NCI-H2196 treated with DMSO at 0.1 percent for 48 hours (cell line): ENCODE measurements at regions not wholly inside any gene's neighbourhood (a gene's known extent, or its start where the extent isn't known, plus 50 kb on each side); places are given as distances from the start of the nearest gene placed in this dataset.
"Not testable (repeated sequence)": the region's sequence is repeated elsewhere in the genome, so short reads cannot be mapped to it uniquely, and the experiment has no call there.

Experiments used
- DNase-seq: peaks from one replicate; lab custom pipeline; 2025; ENCODE audit not compliant: unreplicated experiment; lab: John Stamatoyannopoulos, UW

DNA sequence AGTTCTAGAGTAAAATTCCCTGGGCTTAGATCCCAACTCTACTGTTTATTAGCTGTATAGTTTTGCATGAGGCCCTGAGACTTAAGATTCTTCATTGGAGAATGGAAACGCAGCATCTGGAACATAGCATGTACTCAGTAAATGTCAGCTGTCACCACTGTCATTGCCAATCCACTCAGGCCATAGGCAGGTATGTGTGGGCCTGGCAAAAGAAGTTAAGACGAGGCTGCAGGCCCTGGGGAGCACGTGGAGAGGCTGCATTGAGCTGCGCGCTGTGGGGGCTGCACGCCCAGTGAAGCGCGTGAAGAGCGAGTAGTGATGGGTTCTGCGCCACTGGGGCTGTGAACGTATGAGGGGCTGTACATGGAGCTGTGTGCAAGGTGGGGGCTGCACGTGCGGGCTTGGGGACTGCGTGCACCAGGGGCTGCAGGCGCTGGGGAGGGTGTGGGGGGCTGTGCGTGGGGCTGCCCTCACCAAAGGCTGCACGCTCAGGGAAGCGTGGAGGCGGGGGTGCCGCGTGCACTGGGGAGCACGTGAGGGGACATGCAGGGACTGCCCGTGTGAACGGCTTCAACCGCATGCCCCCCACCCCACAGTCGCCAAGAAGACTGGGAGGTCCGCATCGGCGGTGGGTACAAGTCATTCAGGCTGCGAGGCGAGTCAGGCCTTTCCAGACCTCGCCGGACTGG is 85.5 kb downstream of the PRR15 start:
- no peak for DNase-seq

DNA sequence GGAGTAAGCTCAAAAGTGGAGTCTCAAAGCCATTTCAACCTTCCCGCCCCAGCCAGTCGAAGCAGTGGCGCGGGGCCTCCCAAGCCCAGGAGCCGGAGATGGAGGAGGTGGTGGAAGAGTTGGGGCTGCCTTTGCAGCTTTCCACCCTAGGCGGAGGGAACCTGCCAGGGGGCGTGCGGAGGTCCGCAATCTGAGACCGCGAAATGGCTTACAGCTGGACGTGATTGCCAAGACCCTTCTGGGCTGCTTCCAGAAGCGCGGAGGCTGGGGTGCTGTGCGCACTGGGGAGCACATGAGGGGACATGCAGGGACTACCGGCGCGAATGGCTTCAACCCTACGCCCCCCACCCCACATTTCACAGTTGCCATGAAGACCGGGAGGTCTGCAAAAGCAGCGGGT is 86.2 kb downstream of the PRR15 start:
- no peak for DNase-seq

DNA sequence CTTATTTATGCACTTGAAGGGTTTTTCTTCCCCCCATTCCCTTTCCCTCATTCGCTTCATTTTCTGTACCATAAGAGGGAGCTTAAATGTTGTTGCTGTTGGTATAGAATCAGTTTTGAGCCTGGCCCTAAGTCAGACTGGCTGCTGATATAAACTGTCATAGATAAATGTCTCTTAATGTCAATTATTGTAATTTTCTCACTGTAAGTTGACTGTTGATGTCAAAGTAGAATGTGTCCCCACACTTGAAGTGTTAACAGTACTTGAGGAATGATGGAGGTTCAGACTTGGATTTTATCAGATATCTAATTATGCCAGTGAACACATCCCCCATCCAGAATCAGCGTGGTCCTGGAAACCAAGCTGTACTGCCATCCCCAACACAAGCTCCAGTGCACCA is 87.8 kb downstream of the PRR15 start:
- no peak for DNase-seq

DNA sequence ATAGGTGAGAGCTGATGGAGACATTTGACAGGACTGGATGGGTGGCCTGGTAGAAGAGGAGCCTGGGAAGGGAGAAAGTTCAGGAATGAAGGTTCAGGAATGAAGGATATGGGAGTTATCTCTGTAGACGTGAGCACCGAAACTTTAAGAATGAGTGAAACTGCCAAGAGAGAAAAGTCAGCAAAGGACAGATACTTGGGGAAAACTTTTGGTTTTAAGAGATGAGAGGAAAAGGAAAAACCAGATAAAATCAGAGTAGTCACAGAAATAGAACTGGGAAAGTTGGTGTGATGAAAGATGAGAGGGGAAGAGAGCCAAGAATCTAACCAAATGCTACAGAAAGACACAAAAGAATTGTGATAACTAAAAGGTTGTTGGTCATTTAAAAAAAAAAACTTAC is 88.9 kb downstream of the PRR15 start:
- DNase-seq = no peak

DNA sequence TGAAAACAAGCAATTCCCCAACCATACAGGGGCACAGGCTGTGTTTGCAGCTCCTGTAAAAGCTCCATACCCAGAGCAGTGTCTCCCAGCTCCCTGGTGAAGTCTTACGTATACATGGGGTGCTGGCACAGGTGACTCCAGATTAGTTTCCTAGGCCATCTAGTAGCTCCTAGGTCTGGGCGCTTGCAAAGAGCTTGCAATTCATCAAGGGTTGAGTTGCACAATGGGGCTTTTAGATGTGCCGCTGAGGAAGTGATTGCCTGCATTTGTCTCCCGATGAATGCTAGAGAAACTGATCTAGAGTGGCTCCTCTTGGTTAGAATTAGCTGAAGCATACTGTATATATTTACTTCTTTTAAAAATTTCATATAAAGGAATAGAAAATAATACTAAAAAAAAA is 90.7 kb downstream of the PRR15 start:
- DNase-seq = not testable (repeated sequence)

DNA sequence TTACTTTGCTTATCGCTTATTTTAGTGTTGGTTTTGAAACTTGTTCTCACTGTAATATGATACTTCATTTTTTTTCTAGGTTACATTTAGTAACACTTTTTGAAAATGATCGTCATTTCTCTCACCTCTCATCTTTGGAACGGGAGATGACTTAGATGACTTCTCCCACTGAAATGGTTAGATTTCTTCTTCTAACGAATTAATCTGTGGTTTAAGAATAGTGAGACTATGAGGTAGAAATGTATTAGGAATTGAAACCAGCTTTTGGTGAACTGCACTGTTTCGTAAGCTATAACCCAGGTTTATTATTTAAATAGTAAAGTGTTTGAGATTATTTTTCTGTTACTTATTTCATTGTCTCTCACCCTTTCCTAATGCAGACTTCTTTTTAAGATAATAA is 93.7 kb downstream of the PRR15 start:
- no peak for DNase-seq

DNA sequence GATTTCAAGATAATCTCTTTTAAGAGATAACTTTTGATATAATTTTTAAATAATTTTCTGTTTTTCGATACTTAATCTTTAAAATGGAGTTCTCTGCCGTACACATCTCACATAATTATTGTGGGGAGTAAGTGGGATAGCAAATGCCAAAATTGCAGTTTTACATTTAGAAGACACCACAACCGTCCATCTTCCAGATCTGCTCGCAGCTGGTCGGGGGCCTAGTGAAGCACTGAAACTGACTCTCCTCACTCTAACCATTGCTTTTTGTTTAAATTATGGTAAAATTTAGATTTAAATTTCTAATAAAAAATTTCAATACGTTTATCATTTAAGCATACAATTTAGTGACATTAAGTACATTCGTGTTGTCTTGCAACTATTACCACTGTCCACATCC is 94.2 kb downstream of the PRR15 start:
- DNase-seq = no peak

DNA sequence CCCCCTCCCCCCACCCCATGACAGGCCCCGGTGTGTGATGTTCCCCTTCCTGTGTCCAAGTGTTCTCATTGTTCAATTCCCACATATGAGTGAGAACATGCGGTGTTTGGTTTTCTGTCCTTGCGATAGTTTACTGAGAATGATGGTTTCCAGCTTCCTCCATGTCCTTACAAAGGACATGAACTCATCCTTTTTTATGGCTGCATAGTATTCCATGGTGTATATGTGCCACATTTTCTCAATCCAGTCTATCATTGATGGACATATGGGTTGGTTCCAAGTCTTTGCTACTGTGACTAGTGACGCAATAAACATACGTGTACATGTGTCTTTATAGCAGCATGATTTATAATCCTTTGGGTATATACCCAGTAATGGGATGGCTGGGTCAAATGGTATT is 95.6 kb downstream of the PRR15 start:
- not testable (repeated sequence) for DNase-seq

DNA sequence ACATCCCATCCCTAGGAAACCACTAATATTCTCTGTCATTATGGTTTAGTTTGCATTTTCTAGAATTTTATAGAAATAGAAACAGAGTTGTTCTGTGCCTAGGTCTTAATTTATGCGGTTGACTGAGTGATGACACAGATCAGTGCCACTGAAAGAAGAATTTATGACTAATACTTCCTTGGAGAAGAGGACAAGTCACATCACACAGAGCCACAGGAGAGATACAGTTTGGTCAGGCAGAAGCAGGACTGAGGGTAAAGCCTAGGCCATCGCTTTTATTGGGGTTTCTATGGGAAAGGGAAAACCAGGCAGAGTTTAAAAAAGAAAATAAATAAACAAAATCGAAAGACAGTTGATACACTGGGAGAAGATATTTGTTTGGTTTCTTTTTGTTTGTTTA is 99.3 kb downstream of the PRR15 start:
- DNase-seq = not testable (repeated sequence)

DNA sequence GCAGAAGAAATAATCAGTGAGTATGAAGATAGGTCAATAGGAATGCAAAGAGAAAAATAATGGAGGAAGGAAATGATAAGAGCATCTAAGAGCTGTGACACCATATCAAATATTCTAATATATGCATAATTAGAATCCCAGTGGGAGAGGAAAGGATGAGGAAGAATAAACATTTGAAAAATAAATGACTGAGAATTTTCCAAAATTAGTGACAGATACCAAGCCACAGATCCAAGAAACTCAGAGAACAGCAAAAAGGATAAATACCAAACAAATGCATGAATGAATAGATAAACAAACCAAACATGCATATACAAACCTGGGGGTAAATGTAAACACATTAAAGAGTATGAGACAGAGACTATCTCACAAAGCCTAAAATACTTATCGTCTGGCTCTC is 101.4 kb downstream of the PRR15 start:
- not testable (repeated sequence) for DNase-seq

DNA sequence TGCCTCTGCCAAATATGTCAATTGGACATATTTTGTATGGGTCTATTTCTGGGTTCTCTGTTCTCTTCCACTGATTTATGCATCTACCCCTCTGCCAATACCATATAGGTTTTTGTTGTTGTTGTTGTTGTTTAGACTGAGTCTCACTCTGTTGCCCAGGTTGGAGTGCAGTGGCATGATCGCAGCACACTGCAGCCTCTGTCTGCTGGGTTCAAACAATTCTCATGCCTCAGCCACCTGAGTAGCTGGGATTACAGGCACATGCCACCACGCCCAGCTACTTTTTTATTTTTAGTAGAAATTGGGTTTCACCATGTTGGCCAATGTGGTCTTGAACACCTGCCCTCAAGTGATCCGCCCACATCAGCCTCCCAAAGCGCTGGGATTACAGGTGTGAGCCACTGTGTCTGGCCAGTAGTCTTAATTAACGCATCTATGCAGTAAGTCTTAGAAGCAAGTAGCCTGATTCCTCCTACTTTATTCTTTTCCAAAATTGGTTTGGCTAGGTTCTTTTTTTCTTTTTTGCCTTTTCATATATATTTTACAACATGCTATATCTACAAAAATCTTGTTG is 103.5 kb downstream of the PRR15 start:
- not testable (repeated sequence) for DNase-seq

DNA sequence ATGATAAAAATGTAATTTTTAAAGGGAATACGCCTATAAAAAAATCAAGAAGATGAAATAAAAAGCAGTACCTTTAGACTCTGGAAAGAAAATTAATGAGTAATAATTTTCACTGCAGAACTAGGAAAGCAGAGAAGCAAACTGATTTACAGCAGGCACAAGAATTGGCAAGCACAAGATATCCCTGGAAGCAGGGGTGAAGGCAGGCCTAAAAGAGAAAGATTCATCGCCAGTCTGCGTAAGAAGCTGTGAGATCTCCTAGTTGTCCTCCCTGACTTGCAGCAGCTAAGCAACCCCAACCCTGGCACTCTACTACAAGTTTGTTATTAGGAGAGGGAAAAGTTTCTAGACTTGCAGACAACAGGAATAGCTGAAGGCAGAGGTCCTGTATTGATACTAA is 107.7 kb downstream of the PRR15 start:
- not testable (repeated sequence) for DNase-seq

DNA sequence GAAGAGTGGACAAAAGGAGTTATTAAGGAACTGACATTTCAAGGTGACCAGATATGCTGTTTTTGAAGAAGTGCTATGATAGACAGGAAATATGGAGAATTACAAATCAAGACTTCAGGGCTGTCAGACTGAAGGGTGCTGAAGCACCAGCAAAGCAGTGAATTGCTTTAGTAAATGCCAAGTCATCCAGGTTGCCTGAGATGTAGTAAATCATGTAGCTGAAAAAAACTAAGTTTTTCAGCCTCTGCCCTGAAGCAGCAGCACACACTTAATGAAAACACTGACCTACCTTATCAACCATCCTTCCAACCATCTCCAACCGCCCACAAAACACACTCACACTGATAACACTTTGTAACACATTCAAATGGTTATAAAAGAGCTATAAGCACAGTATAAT is 110.0 kb downstream of the PRR15 start:
- not testable (repeated sequence) for DNase-seq

DNA sequence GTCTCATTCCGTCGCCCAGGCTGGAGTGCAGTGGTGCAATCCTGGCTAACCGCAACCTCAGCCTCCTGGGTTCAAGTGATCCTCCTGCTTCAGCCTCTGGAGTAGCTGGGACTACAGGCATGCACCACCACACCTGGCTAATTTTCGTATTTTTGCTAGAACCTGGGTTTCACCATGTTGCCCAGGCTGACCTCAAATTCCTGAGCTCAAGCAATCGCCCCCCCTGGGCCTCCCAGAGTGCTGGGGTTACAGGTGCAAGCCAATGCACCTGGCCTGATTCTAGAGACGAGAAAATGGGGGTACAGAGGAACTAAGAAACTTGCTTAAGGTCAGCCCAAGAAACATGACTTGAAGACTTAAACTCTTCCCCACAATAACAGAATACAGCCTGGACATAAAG is 111.0 kb downstream of the PRR15 start:
- DNase-seq = not testable (repeated sequence)

DNA sequence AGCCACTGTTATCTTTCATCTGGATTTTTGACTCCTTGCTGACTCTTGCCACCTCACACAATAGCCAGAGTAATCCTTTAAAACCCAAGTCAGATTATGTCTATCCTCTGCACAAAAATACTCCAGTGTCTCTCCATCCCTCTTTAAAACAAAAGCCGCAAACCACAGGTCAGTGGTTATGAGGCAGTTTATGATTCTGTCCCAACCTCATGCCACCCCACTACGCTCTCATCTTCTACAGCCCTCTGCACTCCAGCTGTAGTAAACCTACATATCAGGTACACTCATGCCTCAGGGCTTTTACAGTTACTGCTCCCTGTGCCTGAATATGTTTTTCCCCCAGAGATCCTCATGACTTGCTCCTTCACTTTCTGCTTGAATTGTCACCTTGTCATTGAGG is 113.6 kb downstream of the PRR15 start:
- DNase-seq = not testable (repeated sequence)

DNA sequence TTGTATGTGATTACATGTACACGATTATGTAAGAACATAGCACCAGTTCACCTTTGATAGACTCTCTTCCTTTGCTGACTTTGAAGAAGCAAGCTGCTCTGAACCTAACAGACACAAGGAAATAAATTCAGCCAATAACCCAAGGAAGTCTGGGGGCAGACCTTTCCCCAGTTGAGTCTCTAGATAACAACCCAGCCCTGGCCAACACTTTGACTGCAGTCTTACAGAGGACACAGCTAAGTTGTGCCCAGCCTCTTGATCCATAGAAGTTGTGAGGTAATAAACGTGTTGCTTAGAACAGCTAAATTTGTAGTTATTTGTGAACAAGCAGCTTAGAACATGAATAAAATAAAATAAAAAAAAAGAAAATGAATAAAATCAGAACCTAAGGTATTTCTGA is 116.3 kb downstream of the PRR15 start:
- not testable (repeated sequence) for DNase-seq

DNA sequence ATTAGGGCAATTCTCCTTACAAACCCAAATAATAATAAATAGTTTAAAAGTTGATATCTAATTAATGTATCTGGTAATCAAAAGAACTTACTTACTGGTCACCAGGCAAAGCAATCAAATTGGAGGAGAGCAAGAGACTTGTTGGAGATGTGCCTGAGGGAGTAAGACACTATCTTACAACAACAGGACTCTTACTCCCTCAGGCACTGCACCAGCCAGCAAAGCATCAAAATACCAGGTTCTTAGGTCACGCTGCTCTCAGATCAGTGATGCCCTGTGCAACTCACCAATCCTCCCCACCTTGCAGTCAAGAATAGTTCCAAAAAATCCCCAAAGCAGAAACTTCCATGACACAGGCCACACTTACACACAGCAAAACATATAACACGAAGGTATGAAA is 117.0 kb downstream of the PRR15 start:
- DNase-seq = not testable (repeated sequence)

DNA sequence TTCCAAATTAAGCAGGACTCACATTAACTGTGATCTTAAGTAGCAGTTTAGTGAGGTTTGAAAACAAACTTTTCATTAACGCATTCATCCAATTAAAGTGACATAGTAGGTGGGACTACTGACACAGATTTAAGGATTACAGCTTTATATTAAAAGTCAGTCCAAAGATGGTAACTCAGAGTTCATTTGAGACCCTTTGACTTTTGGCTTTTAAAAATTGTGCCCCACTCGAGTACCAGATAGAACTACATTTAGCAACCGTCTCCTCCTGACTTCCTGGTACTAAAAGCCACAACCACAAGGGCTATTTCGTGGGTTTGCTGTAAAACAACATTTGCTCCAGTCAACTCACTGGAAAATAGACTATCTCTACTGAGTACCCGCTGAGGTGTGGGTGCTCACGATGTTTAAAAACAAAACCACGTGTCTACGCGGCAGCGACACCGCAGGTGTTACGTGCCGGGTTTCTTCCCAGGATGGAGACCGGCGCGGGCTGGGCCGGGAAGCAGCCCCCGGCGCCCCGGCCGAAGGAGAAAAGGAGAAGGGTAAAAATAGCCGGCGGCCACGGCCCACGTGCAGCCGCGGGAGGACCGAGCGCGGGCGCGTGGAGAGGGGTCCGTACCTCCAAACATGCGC is 120.6 kb downstream of the PRR15 start:
- not testable (repeated sequence) for DNase-seq

DNA sequence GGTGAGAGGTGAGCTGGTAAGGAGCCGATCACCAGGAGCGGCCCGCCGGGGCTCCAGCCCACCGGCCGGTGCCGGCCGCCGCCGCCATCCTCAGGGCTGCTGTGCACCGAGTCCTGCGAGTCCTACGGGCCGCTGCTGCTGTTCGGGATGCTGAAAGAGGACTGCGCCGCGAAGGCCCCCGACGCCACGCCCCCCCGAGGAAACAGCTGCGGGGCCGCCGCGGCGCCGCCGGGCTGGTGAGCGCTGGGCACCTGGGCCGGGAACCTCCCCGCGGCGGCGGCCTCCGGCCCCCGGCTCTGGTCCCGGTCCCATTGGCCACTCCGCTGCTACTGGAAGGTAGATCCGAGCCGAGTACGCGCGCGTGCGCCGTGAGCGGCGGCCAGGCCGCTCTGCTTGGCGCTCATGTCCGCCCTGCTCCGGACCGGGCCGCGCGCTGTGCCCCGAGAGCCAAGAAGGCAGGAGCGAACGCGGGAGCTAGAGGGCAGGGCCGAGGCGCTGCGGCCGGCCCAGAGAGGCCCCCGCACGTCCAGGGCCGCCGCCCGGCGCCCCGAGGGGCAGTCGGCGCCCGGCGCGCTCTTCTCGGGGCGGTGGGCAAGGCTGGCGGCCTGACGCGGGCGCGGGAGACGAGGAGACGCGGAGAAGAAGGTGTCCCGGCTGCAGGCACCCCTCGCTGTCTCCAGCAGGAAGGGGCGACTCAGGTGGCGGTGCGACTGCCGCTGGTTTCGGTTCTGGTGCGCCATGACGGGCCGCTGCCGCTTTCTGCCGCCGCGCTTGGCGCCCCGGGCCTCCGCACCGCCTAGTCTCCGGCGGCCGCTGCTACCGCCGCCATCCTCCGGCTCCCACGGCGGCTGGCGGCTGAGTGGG is 121.3 kb upstream of the WIPF3 start:
- DNase-seq = peak; percentile 8

DNA sequence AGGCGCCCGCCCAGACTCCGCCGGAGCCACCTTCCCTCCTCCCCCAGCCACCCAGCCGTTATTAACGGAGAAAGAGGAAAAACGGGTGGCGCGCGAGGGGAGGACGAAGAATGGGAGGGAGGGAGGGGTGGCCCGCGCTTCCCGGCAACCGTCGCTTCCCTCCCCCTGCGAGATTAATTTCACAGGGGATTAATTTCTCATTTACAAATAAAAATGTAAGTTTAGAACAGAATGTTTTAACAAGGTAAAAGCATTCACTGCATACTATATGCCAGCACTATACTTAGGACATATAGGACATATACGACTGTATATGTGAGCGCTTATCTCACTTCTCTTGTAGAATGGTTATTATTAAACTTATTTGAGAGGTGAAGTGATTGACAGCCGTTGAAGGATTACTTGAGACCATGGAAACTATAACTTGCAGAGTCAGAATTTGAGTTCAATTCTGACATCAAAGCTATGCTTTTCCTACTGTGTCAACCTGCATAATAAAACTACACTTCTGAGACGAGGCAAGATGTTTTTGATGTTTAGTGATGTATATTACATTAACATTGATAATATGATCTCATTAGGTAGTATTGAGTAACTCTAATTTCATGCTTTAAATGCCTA is 120.5 kb upstream of the WIPF3 start:
- not testable (repeated sequence) for DNase-seq

DNA sequence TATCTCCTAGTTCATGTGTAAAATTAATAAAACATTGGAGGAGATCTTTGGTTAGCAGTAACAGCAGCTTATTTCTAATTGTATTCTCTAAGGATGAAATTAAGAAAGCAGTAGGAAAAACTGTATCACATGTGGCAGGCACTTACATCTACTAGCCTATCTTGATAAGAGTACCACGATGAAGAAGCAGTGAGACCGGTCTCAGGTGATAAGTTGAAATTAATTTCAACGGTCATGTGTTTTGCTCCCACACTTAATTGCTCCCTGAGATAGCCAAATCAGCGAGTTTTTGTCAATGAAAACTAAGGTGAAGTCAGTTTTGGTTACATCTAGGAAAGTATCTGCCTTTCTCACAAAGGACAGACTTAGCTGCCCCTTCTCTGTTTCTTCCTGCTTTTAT is 115.8 kb upstream of the WIPF3 start:
- DNase-seq = not testable (repeated sequence)
